HUES48 (cell line): ENCODE measurements at regions not wholly inside any gene's neighbourhood (a gene's known extent, or its start where the extent isn't known, plus 50 kb on each side); places are given as distances from the start of the nearest gene placed in this dataset.

ENCODE experiments used
- H3K27ac ChIP-seq: one replicate; pipeline ENCODE4 v1.7.0; 2013; ENCODE audit warnings: low read depth, low read length, inconsistent platforms
- H3K27me3 ChIP-seq: 2 replicates; pipeline ENCODE4 v1.6.1; 2013; ENCODE audit warnings: mild to moderate bottlenecking, low read length; ENCODE audit not compliant: control insufficient read depth, insufficient read depth
- H3K36me3 ChIP-seq: 2 replicates; pipeline ENCODE4 v1.6.1; 2013; ENCODE audit warnings: low read length; ENCODE audit not compliant: control insufficient read depth, insufficient read depth
- H3K4me1 ChIP-seq: 2 replicates; pipeline ENCODE4 v1.6.1; 2013; ENCODE audit warnings: mild to moderate bottlenecking, low read length; ENCODE audit not compliant: control insufficient read depth, insufficient read depth
- H3K4me3 ChIP-seq: 2 replicates; pipeline ENCODE4 v1.5.1; 2013; ENCODE audit warnings: mild to moderate bottlenecking, low read depth, low read length
- H3K9ac ChIP-seq: 2 replicates; pipeline ENCODE4 v1.6.1; 2013; ENCODE audit warnings: mild to moderate bottlenecking, low read depth, low read length, moderate library complexity
- H3K9me3 ChIP-seq: 2 replicates; pipeline ENCODE4 v1.6.1; 2013; ENCODE audit warnings: low read length; ENCODE audit not compliant: control insufficient read depth, insufficient read depth

DNA sequence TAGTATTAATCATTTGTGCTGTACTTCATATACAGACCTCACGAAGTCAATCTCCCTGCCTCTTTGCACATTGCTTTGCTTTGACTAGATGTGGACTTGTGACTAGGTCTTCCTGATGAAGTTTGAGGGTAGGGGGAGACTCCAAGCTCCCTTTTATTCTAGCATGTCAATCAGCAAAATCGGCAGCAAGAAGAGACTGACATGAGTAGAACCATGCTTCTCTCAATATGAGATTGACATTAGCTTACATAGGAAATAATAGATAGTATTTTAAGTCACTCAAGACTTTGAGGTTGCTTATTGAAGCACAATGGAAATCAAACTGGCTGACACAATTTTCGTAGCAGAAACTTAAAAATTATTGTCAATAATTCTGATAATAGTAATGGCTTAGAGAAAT is 866.4 kb upstream of the ADAMTS5 start:
- Histone ChIP-seq H3K27ac (no peak overlapping the region), H3K27me3 (no peaks in the 10 kb centered on the region), H3K36me3 (no peaks in the 10 kb centered on the region), H3K9me3 (no peaks in the 10 kb centered on the region), H3K4me1 (no peaks in the 10 kb centered on the region), H3K4me3 (no peak overlapping the region), H3K9ac (no peak overlapping the region)

DNA sequence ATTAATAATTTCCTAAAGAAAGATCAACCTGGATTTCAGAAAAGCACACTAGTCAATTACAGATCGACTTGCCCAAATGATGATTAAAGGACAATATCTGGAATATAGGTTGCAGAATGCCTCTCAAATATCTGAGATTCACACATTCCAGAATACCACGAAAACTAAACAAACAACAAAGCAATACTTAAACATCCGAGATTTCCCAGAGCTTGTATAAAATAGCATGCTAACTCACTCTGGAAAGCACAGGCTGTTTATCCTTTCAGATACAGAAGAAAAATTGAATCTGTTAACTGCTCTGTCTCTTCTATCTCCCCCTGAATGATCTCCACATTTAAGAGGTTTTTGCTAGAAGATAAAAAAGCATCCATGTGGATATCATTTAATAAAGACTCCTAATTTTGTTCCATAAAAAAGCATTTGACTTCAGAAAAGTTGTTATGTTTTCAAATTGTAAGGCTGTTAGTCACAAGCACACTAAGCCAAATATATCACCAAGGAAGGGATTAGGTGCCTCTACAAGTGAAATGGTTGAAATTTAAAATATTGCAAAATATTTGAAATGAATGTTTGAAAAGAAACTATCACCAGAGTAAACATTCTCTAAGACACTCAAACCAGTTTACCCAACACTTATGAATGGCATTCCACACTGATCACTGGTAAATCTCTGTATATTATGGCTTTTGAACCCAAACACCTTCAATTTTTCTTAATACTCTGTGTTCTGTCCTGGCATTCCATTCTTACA is 865.1 kb upstream of the ADAMTS5 start:
- Histone ChIP-seq H3K4me3 (no peak overlapping the region), H3K27me3 (no peaks in the 10 kb centered on the region), H3K4me1 (no peaks in the 10 kb centered on the region), H3K27ac (no peak overlapping the region), H3K9me3 (no peaks in the 10 kb centered on the region), H3K36me3 (no peaks in the 10 kb centered on the region), H3K9ac (no peak overlapping the region)

DNA sequence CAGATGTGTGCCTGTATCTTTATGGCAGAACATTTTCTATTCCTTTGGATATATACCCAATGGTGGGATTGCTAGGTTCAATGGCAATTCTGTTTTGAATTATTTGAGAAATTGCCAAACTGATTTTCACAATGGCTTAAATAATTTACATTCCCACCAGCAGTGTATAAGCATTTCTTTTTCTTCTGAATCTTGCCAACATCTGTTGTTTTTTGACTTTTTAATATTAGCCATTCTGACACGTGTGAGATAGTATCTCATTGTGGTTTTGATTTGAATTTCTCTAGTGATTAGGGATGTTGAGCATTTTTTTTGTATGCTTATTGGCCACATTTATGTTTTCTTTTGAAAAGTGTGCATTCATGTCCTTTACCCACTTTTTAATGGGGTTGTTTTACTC is 864.3 kb upstream of the ADAMTS5 start:
- Histone ChIP-seq H3K9me3 (no peaks in the 10 kb centered on the region), H3K27ac (no peak overlapping the region), H3K4me3 (no peak overlapping the region), H3K4me1 (no peaks in the 10 kb centered on the region), H3K9ac (no peak overlapping the region), H3K27me3 (no peaks in the 10 kb centered on the region), H3K36me3 (no peaks in the 10 kb centered on the region)

DNA sequence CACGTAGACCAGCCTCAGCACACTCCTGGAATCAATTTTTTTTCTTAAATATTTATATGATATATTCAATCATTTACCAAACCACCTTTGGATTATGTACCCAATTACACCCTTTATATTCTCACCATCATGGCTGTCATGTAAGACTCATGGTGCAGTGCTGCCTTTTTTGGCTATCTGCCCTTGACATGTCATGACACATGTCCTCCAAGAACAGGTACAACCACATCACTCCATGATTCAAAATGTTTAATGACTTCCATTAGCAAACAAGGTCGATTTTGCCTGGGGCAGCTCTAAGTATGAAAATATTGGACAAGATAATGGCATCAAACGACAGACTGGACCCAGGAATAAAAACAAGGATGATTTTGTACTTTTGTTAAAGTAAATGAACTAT is 861.1 kb upstream of the ADAMTS5 start:
- H3K4me3 ChIP-seq: no peak overlapping the region
- H3K27ac ChIP-seq: no peak overlapping the region
- H3K27me3 ChIP-seq: no peaks in the 10 kb centered on the region
- no peak overlapping the region for H3K9ac ChIP-seq
- H3K4me1 ChIP-seq: no peaks in the 10 kb centered on the region
- no peaks in the 10 kb centered on the region for H3K9me3 ChIP-seq
- H3K36me3 ChIP-seq: no peaks in the 10 kb centered on the region

DNA sequence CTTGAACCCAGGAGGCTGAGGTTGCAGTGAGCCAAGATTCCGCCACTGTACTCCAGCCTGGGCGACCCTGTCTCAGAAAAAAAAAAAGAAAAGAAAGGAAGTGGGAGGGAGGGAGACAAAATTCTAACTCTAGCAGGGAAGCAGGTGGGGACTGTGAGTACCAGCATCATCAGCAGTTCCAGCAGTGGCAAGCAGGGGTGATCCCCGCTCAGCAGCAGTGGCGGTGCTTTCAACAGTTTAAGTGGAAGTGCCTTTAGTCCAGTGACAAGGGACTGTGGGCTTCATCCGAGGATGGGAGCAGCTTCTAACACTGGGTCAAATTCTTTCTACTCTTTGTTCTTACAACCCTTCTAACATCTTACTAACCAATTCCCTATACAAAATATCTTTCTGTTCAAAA is 858.1 kb upstream of the ADAMTS5 start:
- H3K4me3 ChIP-seq: no peak overlapping the region
- no peak overlapping the region for H3K9ac ChIP-seq
- no peak overlapping the region for H3K27ac ChIP-seq
- H3K9me3 ChIP-seq: no peaks in the 10 kb centered on the region
- no peaks in the 10 kb centered on the region for H3K36me3 ChIP-seq
- H3K27me3 ChIP-seq: no peaks in the 10 kb centered on the region
- no peaks in the 10 kb centered on the region for H3K4me1 ChIP-seq

DNA sequence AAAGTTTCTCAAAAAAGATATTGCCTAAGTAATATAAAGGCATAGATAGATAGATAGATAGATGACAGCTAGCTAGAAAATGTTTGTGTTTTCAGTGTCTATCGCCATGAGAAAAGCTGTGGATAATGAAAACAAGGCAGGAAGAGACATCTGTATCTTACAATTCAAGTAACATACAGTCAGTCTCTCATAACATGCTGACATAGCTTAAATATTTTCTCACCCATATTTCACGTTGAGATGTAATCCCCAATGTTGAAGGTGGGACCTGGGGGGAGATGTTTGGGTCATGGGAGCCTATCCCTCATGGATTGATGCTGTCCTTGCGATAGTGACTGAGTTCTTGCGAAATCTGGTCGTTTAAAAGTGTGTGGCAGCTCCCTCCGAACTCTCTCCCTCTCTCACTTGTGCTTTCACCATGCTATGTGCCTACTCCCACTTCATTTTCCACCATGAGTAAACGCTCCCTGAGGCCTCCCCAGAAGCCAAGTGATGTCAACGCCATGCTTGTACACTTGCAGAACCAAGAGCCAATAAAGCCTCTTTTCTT is 856.8 kb upstream of the ADAMTS5 start:
- Histone ChIP-seq H3K4me3 (no peak overlapping the region), H3K27me3 (no peaks in the 10 kb centered on the region), H3K9ac (no peak overlapping the region), H3K36me3 (no peaks in the 10 kb centered on the region), H3K9me3 (no peaks in the 10 kb centered on the region), H3K4me1 (no peaks in the 10 kb centered on the region), H3K27ac (no peak overlapping the region)

DNA sequence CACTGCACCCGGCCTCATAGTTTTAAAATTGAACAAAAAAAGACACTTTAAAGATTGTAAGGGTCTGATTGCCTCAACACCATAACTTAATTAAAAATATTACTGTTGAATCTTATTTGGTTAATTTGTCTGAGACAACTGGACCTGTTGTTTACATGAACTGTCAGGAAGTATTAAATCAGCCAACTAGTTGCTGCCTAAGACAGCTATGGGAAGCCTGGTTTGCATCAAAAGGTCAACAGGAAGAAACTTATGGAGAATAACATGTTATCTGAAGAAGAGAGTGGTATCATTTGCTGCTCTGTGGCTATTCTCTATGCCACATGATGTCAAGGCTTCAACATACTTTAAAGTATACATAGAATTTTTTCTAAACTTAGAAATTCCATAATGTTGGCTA is 853.5 kb upstream of the ADAMTS5 start:
- Histone ChIP-seq H3K4me3 (no peak overlapping the region), H3K36me3 (no peaks in the 10 kb centered on the region), H3K4me1 (no peaks in the 10 kb centered on the region), H3K27ac (no peak overlapping the region), H3K9me3 (no peaks in the 10 kb centered on the region), H3K27me3 (no peaks in the 10 kb centered on the region), H3K9ac (no peak overlapping the region)

DNA sequence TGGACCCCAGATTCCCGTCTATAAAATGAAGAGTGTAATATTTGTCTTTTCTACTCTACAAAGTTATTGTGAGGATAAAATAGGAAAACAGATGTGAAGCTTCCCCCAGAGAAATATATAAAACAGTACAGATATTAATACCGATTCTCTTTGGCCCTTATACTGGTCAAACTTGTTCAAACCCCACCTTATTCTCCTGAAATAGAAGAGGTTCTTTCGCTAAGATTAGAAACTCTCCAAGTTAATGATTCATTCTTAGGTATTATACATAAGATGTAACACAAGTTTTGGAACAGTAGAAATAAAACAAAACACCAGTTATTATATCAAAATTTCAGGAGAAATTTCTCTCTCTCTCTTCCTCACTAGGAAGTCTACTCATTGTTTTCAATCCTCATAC is 852.4 kb upstream of the ADAMTS5 start:
- Histone ChIP-seq H3K9me3 (no peaks in the 10 kb centered on the region), H3K27me3 (no peaks in the 10 kb centered on the region), H3K4me3 (no peak overlapping the region), H3K36me3 (no peaks in the 10 kb centered on the region), H3K9ac (no peak overlapping the region), H3K4me1 (no peaks in the 10 kb centered on the region), H3K27ac (no peak overlapping the region)

DNA sequence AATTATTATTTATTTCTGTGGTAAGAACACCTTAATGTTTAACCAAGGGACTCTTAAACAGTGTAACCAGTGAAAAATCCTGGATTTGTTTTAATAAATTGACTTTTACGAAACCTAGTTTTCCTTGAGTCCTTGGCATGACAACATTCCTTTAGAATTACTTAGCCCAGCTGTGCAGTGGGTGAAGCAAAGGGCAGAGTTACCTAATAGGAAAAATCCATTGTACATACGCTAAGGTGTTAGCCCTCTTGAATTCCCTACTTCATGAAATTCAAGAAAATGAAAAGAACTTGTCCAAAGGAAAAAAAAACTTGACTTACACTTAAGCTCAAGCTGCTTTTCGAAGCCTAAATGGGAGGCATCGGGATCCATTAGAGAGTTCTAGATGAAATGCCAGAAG is 852.0 kb upstream of the ADAMTS5 start:
- H3K27me3 ChIP-seq: no peaks in the 10 kb centered on the region
- H3K9me3 ChIP-seq: no peaks in the 10 kb centered on the region
- H3K4me3 ChIP-seq: no peak overlapping the region
- no peaks in the 10 kb centered on the region for H3K4me1 ChIP-seq
- H3K36me3 ChIP-seq: no peaks in the 10 kb centered on the region
- H3K9ac ChIP-seq: no peak overlapping the region
- no peak overlapping the region for H3K27ac ChIP-seq

DNA sequence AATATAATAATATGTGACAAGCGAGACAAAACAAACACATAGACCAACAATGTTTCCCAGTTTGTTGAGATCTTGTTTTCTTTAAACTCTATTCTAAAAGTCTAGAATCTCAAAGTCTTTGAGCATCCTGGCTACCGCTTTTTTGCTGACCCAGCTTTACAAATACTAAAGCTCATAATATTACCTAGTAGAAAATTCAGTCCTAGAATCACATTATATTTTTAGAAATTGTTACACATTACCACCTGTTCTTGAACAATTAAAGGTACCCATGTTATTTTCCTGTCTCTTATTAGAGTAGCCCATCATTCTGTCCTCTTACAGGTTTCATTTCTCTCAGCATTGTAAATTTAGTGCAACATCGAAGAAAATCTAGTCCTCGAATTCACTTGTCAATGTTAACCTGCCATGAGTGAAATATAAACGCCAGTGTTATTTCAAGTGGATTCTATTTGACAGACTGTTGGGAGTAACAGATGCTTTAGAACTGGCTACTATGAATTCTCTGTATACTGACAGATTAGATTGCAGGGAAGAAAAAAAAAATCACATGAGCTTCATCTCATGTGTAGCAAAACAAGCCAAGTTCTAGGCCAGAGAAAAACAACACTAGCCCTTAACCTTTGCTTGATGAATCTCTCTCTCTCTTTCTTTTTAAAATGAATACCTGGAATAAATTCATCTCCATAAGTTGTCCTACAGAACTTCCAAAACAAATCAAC is 851.2 kb upstream of the ADAMTS5 start:
- Histone ChIP-seq H3K9me3 (no peaks in the 10 kb centered on the region), H3K27ac (no peak overlapping the region), H3K9ac (no peak overlapping the region), H3K4me1 (no peaks in the 10 kb centered on the region), H3K36me3 (no peaks in the 10 kb centered on the region), H3K27me3 (no peaks in the 10 kb centered on the region), H3K4me3 (no peak overlapping the region)

DNA sequence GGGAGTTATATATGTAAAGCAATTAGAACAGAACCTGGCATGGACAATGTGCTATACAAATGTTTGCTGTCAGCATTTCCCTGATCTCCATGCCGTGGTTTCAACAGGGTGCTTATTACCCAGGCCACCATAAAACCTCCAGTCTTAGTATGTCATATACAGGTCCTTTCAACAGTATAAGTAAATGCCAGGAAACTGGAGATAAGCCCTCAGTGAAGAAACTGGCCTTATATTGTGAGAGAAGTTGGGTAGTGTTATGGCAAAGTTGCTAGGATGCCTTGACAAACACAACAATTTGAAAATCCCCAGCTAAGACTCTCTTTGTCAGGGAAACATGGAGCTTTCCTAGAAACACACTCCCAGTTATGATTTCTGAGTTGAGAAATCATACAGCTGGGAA is 850.2 kb upstream of the ADAMTS5 start:
- Histone ChIP-seq H3K27ac (no peak overlapping the region), H3K4me3 (no peak overlapping the region), H3K36me3 (no peaks in the 10 kb centered on the region), H3K9me3 (no peaks in the 10 kb centered on the region), H3K4me1 (no peaks in the 10 kb centered on the region), H3K27me3 (no peaks in the 10 kb centered on the region), H3K9ac (no peak overlapping the region)
